Left lung (tissue), 4 donors: ENCODE measurements at regions not wholly inside any gene's neighbourhood (a gene's known extent, or its start where the extent isn't known, plus 50 kb on each side); places are given as distances from the start of the nearest gene placed in this dataset.

Experiments
- ATAC-seq: fragments of 200-7000 bp; cut with Tn5 transposase; one replicate; pipeline ENCODE4 v1.9.1; 2020; ENCODE audit warnings: moderate library complexity
- DNase-seq, 4 donors: peaks; one replicate each; pipeline ENCODE4 v3.0.0-alpha.2; 2013 to 2020
- H3K27ac ChIP-seq, 2 donors: fragments of 200-600 bp; sonication (generic) in 1 of 2; one replicate each; pipeline versions ENCODE4 v1.5.0 to v1.8.0; 2020 to 2021
- H3K27me3 ChIP-seq, 2 donors: fragments of 200-600 bp; sonication (generic) in 1 of 2; one replicate each; pipeline versions ENCODE4 v1.5.0 to v1.8.0; 2020 to 2021
- H3K36me3 ChIP-seq, 2 donors: fragments of 200-600 bp; sonication (generic) in 1 of 2; one replicate each; pipeline versions ENCODE4 v1.5.0 to v1.8.0; 2020 to 2021
- H3K4me1 ChIP-seq, 2 donors: fragments of 200-600 bp; one replicate each; pipeline ENCODE4 v1.8.0; 2021
- H3K4me3 ChIP-seq, 2 donors: fragments of 200-600 bp; sonication (generic) in 1 of 2; one replicate each; pipeline versions ENCODE4 v1.5.0 to v1.8.0; 2020 to 2021; ENCODE audit warnings: mild to moderate bottlenecking in 1 of 2
- H3K9me3 ChIP-seq, 2 donors: fragments of 200-600 bp; sonication (generic) in 1 of 2; one replicate each; pipeline versions ENCODE4 v1.5.0 to v1.8.0; 2020 to 2021
- CTCF ChIP-seq, 2 donors: fragments of 200-600 bp; sonication (generic) in 1 of 2; IDR thresholded peaks; one replicate each; pipeline versions ENCODE4 v1.5.0 to v1.8.0; 2021; ENCODE audit warnings: antibody characterized with exemption in 2 of 2
- intact Hi-C, 2 donors: fragments of 100-400 bp; cut with DNase I; formaldehyde crosslinking; loops; one replicate each; pipeline versions ENCODE4 v1.11.2 to v1.14.2; 2022
- donor health status: DM: no; HTN: yes; CAD: no.
- donor health status: DM: no; HTN: no; CAD: no.

GRCh38 chr12:129966146-129966995 is 62.5 kb upstream of the TMEM132D start:
- TF ChIP-seq CTCF (IDR thresholded peaks at IDR 0.05), result no peak
- DNase-seq (no peak), ATAC-seq (no peak)
- Histone ChIP-seq H3K4me1 (no peaks in the 10 kb centered on the region), H3K27me3 (peaks cover 0 to 25% of the 10 kb centered on the region in 2 donors), H3K4me3 (no peak overlapping the region), H3K27ac (no peak overlapping the region), H3K36me3 (no peaks in the 10 kb centered on the region), H3K9me3 (no peaks in the 10 kb centered on the region)
- intact Hi-C loops, result no loop called here

GRCh38 chr12:129971721-129972120 is 67.9 kb upstream of the TMEM132D start:
- no peak for ATAC-seq
- H3K27me3 ChIP-seq, result peaks cover 0 to 5% of the 10 kb centered on the region in 2 donors
- no peaks in the 10 kb centered on the region for H3K9me3 ChIP-seq
- DNase-seq, result no peak
- H3K4me3 ChIP-seq, result no peak overlapping the region
- no peak overlapping the region for H3K27ac ChIP-seq
- no peaks in the 10 kb centered on the region for H3K4me1 ChIP-seq
- intact Hi-C loops, result no loop called here
- TF ChIP-seq CTCF (IDR thresholded peaks at IDR 0.05), result no peak
- H3K36me3 ChIP-seq, result no peaks in the 10 kb centered on the region

- no peaks in the 10 kb centered on the region for H3K9me3 ChIP-seq
- no peak overlapping the region for H3K4me3 ChIP-seq
- H3K27me3 ChIP-seq, result peaks cover 0 to 5% of the 10 kb centered on the region in 2 donors
- H3K36me3 ChIP-seq, result no peaks in the 10 kb centered on the region
- intact Hi-C loops, result no loop called here
- no peak for TF ChIP-seq CTCF (IDR thresholded peaks at IDR 0.05)
- H3K4me1 ChIP-seq, result no peaks in the 10 kb centered on the region
- H3K27ac ChIP-seq, result no peak overlapping the region
- ATAC-seq (no peak), DNase-seq (no peak)
These were observed 69.6 kb upstream of the TMEM132D start for GRCh38 chr12:129973236-129973961.

GRCh38 chr12:129984106-129984505 is 80.3 kb upstream of the TMEM132D start:
- DNase-seq (peak in 1 of 4 donors; percentile 1), ATAC-seq (no peak)
- Histone ChIP-seq H3K27ac (no peak overlapping the region), H3K36me3 (no peaks in the 10 kb centered on the region), H3K27me3 (peaks cover 0 to 7% of the 10 kb centered on the region in 2 donors), H3K9me3 (peaks cover 0 to 8% of the 10 kb centered on the region in 2 donors), H3K4me1 (no peaks in the 10 kb centered on the region), H3K4me3 (no peak overlapping the region)
- TF ChIP-seq CTCF (IDR thresholded peaks at IDR 0.05), result no peak
- intact Hi-C loops, result no loop called here

GRCh38 chr12:129987841-129988240 is 84.0 kb upstream of the TMEM132D start:
- intact Hi-C loops, result no loop called here
- DNase-seq, result no peak
- TF ChIP-seq CTCF (IDR thresholded peaks at IDR 0.05), result no peak
- H3K27ac ChIP-seq, result no peak overlapping the region
- no peaks in the 10 kb centered on the region for H3K36me3 ChIP-seq
- no peak for ATAC-seq
- peaks cover 0 to 7% of the 10 kb centered on the region in 2 donors for H3K27me3 ChIP-seq
- H3K9me3 ChIP-seq, result no peaks in the 10 kb centered on the region
- no peaks in the 10 kb centered on the region for H3K4me1 ChIP-seq
- H3K4me3 ChIP-seq, result no peak overlapping the region
